Gastrocnemius medialis (tissue), 4 donors: ENCODE measurements at regions not wholly inside any gene's neighbourhood (a gene's known extent, or its start where the extent isn't known, plus 50 kb on each side); places are given as distances from the start of the nearest gene placed in this dataset.

Experiments
- ATAC-seq, 2 donors: fragments of 150-250 bp; one replicate each; pipeline ENCODE4 v1.9.1; 2016
- DNase-seq, 2 donors: peaks; one replicate each; pipeline ENCODE4 v3.0.0-alpha.2; 2019
- H3K27ac ChIP-seq, 4 donors: fragments of 200-600 bp; sonication (generic); 1 replicate in 1 of 4; 2 replicates in 3 of 4; pipeline ENCODE4 v1.5.1; 2016 to 2018; ENCODE audit warnings: mild to moderate bottlenecking in 2 of 4, moderate library complexity in 1 of 4
- H3K27me3 ChIP-seq, 3 donors: fragments of 200-600 bp; sonication (generic) in 2 of 3; 1 replicate in 1 of 3; 2 replicates in 2 of 3; pipeline versions ENCODE4 v1.5.1 to v1.6.0; 2016 to 2019; ENCODE audit warnings: mild to moderate bottlenecking in 1 of 3, moderate library complexity in 1 of 3
- H3K36me3 ChIP-seq, 2 donors: fragments of 200-600 bp; sonication (generic) in 1 of 2; one replicate each; pipeline ENCODE4 v1.5.1; 2017 to 2018
- H3K4me1 ChIP-seq, 2 donors: fragments of 200-600 bp; sonication (generic) in 1 of 2; one replicate each; pipeline ENCODE4 v1.5.1; 2016 to 2017; ENCODE audit warnings: mild to moderate bottlenecking in 2 of 2
- H3K4me3 ChIP-seq, 4 donors: fragments of 200-600 bp; sonication (generic) in 3 of 4; 1 replicate in 1 of 4; 2 replicates in 3 of 4; pipeline ENCODE4 v1.5.1; 2016 to 2019; ENCODE audit warnings: mild to moderate bottlenecking in 2 of 4
- H3K9me3 ChIP-seq, 3 donors: fragments of 200-600 bp; sonication (generic) in 2 of 3; 1 replicate in 1 of 3; 2 replicates in 2 of 3; pipeline ENCODE4 v1.5.1; 2016 to 2019
- POLR2A ChIP-seq, 2 donors: fragments of 450-650 bp; IDR thresholded peaks; one replicate each; pipeline ENCODE4 v1.6.1; 2017; ENCODE audit warnings: antibody characterized with exemption in 2 of 2, mild to moderate bottlenecking in 2 of 2, moderate library complexity in 2 of 2
- in situ Hi-C, 4 donors: fragments of 200-750 bp; cut with MboI; loops; one replicate each; pipeline versions ENCODE4 v1.15.0 to v1.8.0; 2017; ENCODE audit warnings: low sequenced_read_pairs in 4 of 4
- intact Hi-C: fragments of 100-400 bp; cut with DNase I; formaldehyde crosslinking; loops from one replicate; pipeline ENCODE4 v1.15.1; 2023; ENCODE audit warnings: low total_unique reads
- TF ChIP-seq, protein P1 (sequence below), 5 experiments: fragments of 450-650 bp in 3 of 5; fragments of 200-600 bp in 2 of 5; sonication (generic) in 2 of 5; IDR thresholded peaks in 4 of 5; conservative IDR thresholded peaks in 1 of 5; 1 replicate in 4 of 5; 2 replicates in 1 of 5; pipeline ENCODE4 v1.5.1; 2016 to 2019; ENCODE audit warnings: antibody characterized with exemption in 5 of 5, mild to moderate bottlenecking in 3 of 5, moderate library complexity in 3 of 5

DNA sequence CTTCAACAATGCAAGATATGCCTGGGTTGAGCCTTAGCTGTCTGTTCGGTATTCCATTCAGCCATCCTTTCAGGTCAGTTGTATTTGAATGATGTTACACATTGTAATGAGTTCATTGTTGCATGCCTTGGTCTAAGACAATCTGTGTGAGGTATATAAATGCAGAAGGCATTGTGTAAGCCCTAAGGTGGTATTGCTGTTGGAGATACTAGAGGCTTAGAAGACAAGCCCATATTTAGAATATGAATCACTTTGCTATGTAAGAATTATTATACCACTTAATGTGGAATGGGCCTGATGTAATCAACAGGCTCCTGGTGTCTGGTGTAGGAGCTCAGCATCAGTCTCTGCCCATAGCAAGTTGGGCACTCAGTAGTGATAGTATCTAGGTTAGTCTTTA lies 473.4 kb upstream of the GNPDA2 start:
- no peak for TF ChIP-seq POLR2A (IDR thresholded peaks at IDR 0.05)
- TF ChIP-seq, protein P1, sequence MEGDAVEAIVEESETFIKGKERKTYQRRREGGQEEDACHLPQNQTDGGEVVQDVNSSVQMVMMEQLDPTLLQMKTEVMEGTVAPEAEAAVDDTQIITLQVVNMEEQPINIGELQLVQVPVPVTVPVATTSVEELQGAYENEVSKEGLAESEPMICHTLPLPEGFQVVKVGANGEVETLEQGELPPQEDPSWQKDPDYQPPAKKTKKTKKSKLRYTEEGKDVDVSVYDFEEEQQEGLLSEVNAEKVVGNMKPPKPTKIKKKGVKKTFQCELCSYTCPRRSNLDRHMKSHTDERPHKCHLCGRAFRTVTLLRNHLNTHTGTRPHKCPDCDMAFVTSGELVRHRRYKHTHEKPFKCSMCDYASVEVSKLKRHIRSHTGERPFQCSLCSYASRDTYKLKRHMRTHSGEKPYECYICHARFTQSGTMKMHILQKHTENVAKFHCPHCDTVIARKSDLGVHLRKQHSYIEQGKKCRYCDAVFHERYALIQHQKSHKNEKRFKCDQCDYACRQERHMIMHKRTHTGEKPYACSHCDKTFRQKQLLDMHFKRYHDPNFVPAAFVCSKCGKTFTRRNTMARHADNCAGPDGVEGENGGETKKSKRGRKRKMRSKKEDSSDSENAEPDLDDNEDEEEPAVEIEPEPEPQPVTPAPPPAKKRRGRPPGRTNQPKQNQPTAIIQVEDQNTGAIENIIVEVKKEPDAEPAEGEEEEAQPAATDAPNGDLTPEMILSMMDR (IDR thresholded peaks at IDR 0.05 in 4 of 5, conservative IDR thresholded peaks at IDR 0.05 in 1 of 5) = no peak
- in situ Hi-C loops = no loop called here
- intact Hi-C loops = no loop called here
- Histone ChIP-seq H3K27ac (no peak overlapping the region), H3K4me1 (no peaks in the 10 kb centered on the region), H3K27me3 (no peaks in the 10 kb centered on the region), H3K4me3 (no peak overlapping the region), H3K9me3 (no peaks in the 10 kb centered on the region), H3K36me3 (no peaks in the 10 kb centered on the region)
- ATAC-seq = no peak
- no peak for DNase-seq

DNA sequence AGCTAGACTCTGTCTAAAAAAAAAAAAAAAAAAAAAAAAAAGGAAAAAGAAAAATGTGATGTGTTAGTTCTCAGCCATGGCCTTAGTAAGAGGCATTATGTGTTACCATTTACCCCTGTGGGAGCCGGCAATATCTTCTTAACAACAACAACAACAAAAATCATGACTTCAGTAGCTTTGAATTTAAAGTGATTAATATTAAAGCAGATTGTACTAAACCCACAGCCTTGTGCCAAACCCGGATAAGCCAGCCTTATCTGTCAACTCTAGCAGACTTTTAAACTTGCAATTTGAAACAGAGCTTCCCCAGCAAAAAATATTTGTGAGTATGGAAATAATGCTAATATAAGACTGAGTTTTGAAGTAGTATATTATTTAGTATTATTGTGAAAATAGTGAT lies 462.1 kb upstream of the GNPDA2 start:
- H3K27me3 ChIP-seq = no peaks in the 10 kb centered on the region
- TF ChIP-seq, protein P1 (IDR thresholded peaks at IDR 0.05 in 4 of 5, conservative IDR thresholded peaks at IDR 0.05 in 1 of 5) = no peak
- TF ChIP-seq POLR2A (IDR thresholded peaks at IDR 0.05) = no peak
- in situ Hi-C loops (no loop called here), intact Hi-C loops (no loop called here)
- ATAC-seq (no peak), DNase-seq (no peak)
- H3K4me1 ChIP-seq = no peaks in the 10 kb centered on the region
- H3K36me3 ChIP-seq = no peaks in the 10 kb centered on the region
- H3K27ac ChIP-seq = no peak overlapping the region
- H3K4me3 ChIP-seq = no peak overlapping the region
- H3K9me3 ChIP-seq = no peaks in the 10 kb centered on the region

DNA sequence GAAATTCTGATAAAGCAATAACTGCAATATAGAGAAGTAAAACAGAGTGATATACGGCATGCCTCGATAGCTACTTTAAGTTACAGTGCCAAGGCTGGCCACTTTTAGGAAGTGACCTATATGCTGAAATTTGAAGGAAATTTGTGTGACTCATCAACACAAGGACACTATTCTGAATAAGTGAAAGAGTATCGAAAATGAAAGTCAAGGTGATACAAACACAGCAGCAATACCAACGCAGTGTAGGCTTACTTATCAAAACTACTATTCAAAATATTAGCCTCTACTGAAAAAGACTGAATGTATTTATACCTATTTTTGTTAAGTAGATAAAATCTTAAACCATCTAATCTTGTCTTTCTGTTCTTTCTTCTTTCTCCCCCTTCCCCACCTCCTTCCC lies 459.9 kb upstream of the GNPDA2 start:
- Histone ChIP-seq H3K9me3 (no peaks in the 10 kb centered on the region), H3K27me3 (no peaks in the 10 kb centered on the region), H3K36me3 (no peaks in the 10 kb centered on the region), H3K27ac (no peak overlapping the region), H3K4me3 (no peak overlapping the region), H3K4me1 (no peaks in the 10 kb centered on the region)
- TF ChIP-seq, protein P1 (IDR thresholded peaks at IDR 0.05 in 4 of 5, conservative IDR thresholded peaks at IDR 0.05 in 1 of 5) = no peak
- no peak for TF ChIP-seq POLR2A (IDR thresholded peaks at IDR 0.05)
- in situ Hi-C loops = no loop called here
- intact Hi-C loops = no loop called here
- DNase-seq (no peak), ATAC-seq (no peak)

DNA sequence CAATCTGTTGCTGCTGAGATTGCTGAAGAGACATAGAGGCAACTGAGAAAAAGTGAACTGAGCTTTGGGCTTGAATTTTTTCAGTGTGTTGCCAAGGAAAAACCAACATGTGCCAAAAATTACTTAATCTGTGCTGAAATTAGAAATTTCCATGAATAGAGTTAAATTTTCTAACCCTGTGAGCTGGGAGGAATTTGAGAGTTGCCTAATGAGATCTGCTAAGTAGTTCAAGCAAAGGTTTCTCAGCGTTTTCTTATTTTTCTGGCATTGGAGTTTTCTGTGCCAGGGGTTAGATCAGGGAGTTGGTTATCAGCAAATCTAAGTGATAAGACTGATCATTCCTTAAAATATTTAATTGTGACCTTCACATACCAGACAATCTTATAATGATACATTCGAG lies 457.5 kb upstream of the GNPDA2 start:
- intact Hi-C loops = no loop called here
- Histone ChIP-seq H3K36me3 (no peaks in the 10 kb centered on the region), H3K4me1 (no peaks in the 10 kb centered on the region), H3K27ac (no peak overlapping the region), H3K9me3 (no peaks in the 10 kb centered on the region), H3K4me3 (no peak overlapping the region), H3K27me3 (no peaks in the 10 kb centered on the region)
- TF ChIP-seq, protein P1 (IDR thresholded peaks at IDR 0.05 in 4 of 5, conservative IDR thresholded peaks at IDR 0.05 in 1 of 5) = no peak
- no peak for TF ChIP-seq POLR2A (IDR thresholded peaks at IDR 0.05)
- ATAC-seq = no peak
- in situ Hi-C loops = no loop called here
- no peak for DNase-seq

DNA sequence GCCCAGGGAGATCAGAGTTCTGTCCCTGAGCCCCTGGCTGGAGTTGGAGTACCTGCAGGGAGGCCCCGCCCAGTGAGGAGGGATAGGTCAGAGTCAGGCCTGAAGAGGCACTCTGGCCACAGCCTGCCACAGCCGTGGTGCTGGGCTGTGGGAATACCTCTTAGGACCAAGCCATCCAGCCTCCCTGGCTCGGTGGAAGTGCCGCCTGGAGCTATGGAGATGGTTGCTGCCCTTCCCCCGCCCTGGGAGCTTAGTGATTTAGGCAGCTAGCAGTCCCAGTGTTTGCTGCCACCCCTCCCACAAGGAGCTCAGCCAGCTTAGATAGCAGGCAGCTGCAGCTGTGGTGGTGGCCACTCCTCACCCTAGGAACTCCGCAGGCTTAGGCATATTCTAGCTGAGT lies 446.3 kb upstream of the GNPDA2 start:
- Histone ChIP-seq H3K36me3 (no peaks in the 10 kb centered on the region), H3K4me3 (no peak overlapping the region), H3K27ac (no peak overlapping the region), H3K4me1 (no peaks in the 10 kb centered on the region), H3K9me3 (no peaks in the 10 kb centered on the region), H3K27me3 (no peaks in the 10 kb centered on the region)
- DNase-seq (no peak), ATAC-seq (no peak)
- in situ Hi-C loops = no loop called here
- TF ChIP-seq, protein P1 (IDR thresholded peaks at IDR 0.05 in 4 of 5, conservative IDR thresholded peaks at IDR 0.05 in 1 of 5) = no peak
- TF ChIP-seq POLR2A (IDR thresholded peaks at IDR 0.05) = no peak
- intact Hi-C loops = no loop called here
